HCT116 (cell line): ENCODE measurements at regions not wholly inside any gene's neighbourhood (a gene's known extent, or its start where the extent isn't known, plus 50 kb on each side); places are given as distances from the start of the nearest gene placed in this dataset.

Experiments used
- ATAC-seq: fragments of 200-7000 bp; cut with Tn5 transposase; 2 replicates; pipeline ENCODE4 v1.9.1; 2020; ENCODE audit warnings: mild to moderate bottlenecking, moderate library complexity
- BruUV-seq: library from RNA; stranded (reverse); fragments of 400-500 nt; replicated peaks from 2 replicates; lab custom pipeline; 2021; lab: Mats Ljungman, UMichigan
- CTCF ChIA-PET: fragments of 300-600 bp; sonication (Branson Sonifier 250); formaldehyde crosslinking; loops from one replicate; lab custom pipeline; 2021; ENCODE audit warnings: antibody characterized with exemption; lab: Charles Lee
- POLR2A ChIA-PET: fragments of 300-600, 350-600 bp; sonication (Branson Sonifier 250); formaldehyde crosslinking; loops from one replicate; lab custom pipeline; 2021; ENCODE audit warnings: antibody characterized with exemption; lab: Charles Lee
- RAD21 ChIA-PET, 2 experiments: fragments of 300-600 bp; sonication (Branson Sonifier 250); formaldehyde crosslinking; loops; one replicate each; lab custom pipeline; 2023; ENCODE audit warnings: low total read pairs in 2 of 2; ENCODE audit not compliant: uncharacterized antibody in 2 of 2, unreplicated experiment in 2 of 2, low non-redundant PET in 1 of 2; lab: Charles Lee
- DNase-seq: peaks from one replicate; pipeline ENCODE4 v3.0.0-alpha.2; 2010; ENCODE audit warnings: low read depth, low spot score
- H2AFZ ChIP-seq: fragments of 200-600 bp; shearing (Covaris generic), sonication (generic); 2 replicates; pipeline ENCODE4 v1.6.1; 2017; ENCODE audit warnings: low read depth, mixed run types, mixed read lengths, antibody characterized with exemption, low read length; ENCODE audit not compliant: poor library complexity, severe bottlenecking
- H3K27ac ChIP-seq: 2 replicates; pipeline ENCODE4 v1.5.1; 2012; ENCODE audit warnings: low read depth, low read length
- H3K27me3 ChIP-seq: fragments of 200-600 bp; sonication (generic); 2 replicates; pipeline ENCODE4 v1.6.1; 2016; ENCODE audit warnings: mixed run types, low read length, mixed read lengths; ENCODE audit not compliant: insufficient read depth
- H3K36me3 ChIP-seq, 2 experiments: fragments of 200-500 bp in 1 of 2; fragments of 200-600 bp in 1 of 2; sonication (Bioruptor generic) in 1 of 2; sonication (generic) in 1 of 2; 2 replicates each; pipeline versions ENCODE4 v1.5.1 to v1.6.1; 2014 to 2016; ENCODE audit warnings: low read length in 2 of 2, inconsistent platforms in 1 of 2, mixed read lengths in 1 of 2, mixed run types in 1 of 2; ENCODE audit not compliant: insufficient read depth in 2 of 2, control insufficient read depth in 1 of 2
- H3K4me1 ChIP-seq, 2 experiments: fragments of 200-600 bp in 1 of 2; sonication (generic) in 1 of 2; 2 replicates each; pipeline versions ENCODE4 v1.5.1 to v1.6.1; 2012 to 2017; ENCODE audit warnings: low read length in 2 of 2, inconsistent platforms in 1 of 2, mild to moderate bottlenecking in 1 of 2, mixed read lengths in 1 of 2, mixed run types in 1 of 2, moderate library complexity in 1 of 2; ENCODE audit not compliant: insufficient read depth in 2 of 2, control insufficient read depth in 1 of 2
- H3K4me2 ChIP-seq: fragments of 200-600 bp; sonication (generic); 2 replicates; pipeline ENCODE4 v1.6.1; 2017; ENCODE audit warnings: mixed run types, low read length, mixed read lengths
- H3K4me3 ChIP-seq, 2 experiments: fragments of 200-600 bp in 1 of 2; sonication (generic) in 1 of 2; replicated peaks in 1 of 2; 2 replicates each; pipeline ENCODE4 v1.5.1; 2011 to 2016; ENCODE audit warnings: low read length in 2 of 2, control low read depth in 1 of 2, low read depth in 1 of 2, mild to moderate bottlenecking in 1 of 2, mixed read lengths in 1 of 2, mixed run types in 1 of 2
- H3K79me2 ChIP-seq: fragments of 200-600 bp; sonication (generic); 2 replicates; pipeline ENCODE4 v1.6.1; 2017; ENCODE audit warnings: mild to moderate bottlenecking, mixed run types, low read length, moderate library complexity, mixed read lengths; ENCODE audit not compliant: insufficient read depth
- H3K9ac ChIP-seq: fragments of 200-600 bp; sonication (generic); 2 replicates; pipeline ENCODE4 v1.6.1; 2016; ENCODE audit warnings: low read length, mixed read lengths
- H3K9me2 ChIP-seq: fragments of 200-600 bp; sonication (generic), shearing (Covaris generic); 2 replicates; pipeline ENCODE4 v1.6.1; 2017; ENCODE audit warnings: mixed run types, mild to moderate bottlenecking, moderate library complexity; ENCODE audit not compliant: insufficient read depth
- H3K9me3 ChIP-seq, 2 experiments: fragments of 200-500 bp in 1 of 2; fragments of 200-600 bp in 1 of 2; sonication (Bioruptor generic) in 1 of 2; sonication (generic) in 1 of 2; 2 replicates each; pipeline ENCODE4 v1.6.1; 2014 to 2017; ENCODE audit warnings: low read length in 2 of 2, mixed read lengths in 2 of 2, inconsistent platforms in 1 of 2, low read depth in 1 of 2, mild to moderate bottlenecking in 1 of 2, mixed run types in 1 of 2, moderate library complexity in 1 of 2; ENCODE audit not compliant: control insufficient read depth in 1 of 2, insufficient read depth in 1 of 2
- H4K20me1 ChIP-seq: fragments of 200-600 bp; sonication (generic), shearing (Covaris generic); 2 replicates; pipeline ENCODE4 v1.6.1; 2017; ENCODE audit warnings: mixed run types, mild to moderate bottlenecking, moderate library complexity; ENCODE audit not compliant: insufficient read depth
- CBX3 ChIP-seq: IDR thresholded peaks from 2 replicates; pipeline ENCODE4 v1.6.1; 2012; ENCODE audit warnings: low read depth
- CEBPB ChIP-seq: IDR thresholded peaks from 2 replicates; pipeline ENCODE4 v1.6.1; 2012; ENCODE audit warnings: low read depth
- EZH2phosphoT487 ChIP-seq: fragments of 200-600 bp; IDR thresholded peaks from 2 replicates; pipeline ENCODE4 v1.6.1; 2018; ENCODE audit warnings: antibody characterized with exemption, borderline replicate concordance
- JUND ChIP-seq: IDR thresholded peaks from 2 replicates; pipeline ENCODE4 v1.6.1; 2012
- POLR2A ChIP-seq: IDR thresholded peaks from 2 replicates; pipeline ENCODE4 v1.7.0; 2011; ENCODE audit warnings: borderline replicate concordance; ENCODE audit not compliant: insufficient read depth, insufficient read length; ENCODE audit errors: extremely low read depth
- POLR2AphosphoS5 ChIP-seq: IDR thresholded peaks from 2 replicates; pipeline ENCODE4 v1.6.1; 2011; ENCODE audit warnings: mild to moderate bottlenecking, low read depth, low read length, moderate library complexity
- RAD21 ChIP-seq: IDR thresholded peaks from 2 replicates; pipeline ENCODE4 v1.6.1; 2012; ENCODE audit warnings: low read depth, mild to moderate bottlenecking
- SIN3A ChIP-seq: IDR thresholded peaks from 2 replicates; pipeline ENCODE4 v1.6.1; 2012; ENCODE audit warnings: low read depth
- SP1 ChIP-seq: IDR thresholded peaks from 2 replicates; pipeline ENCODE4 v1.6.1; 2012; ENCODE audit warnings: low read depth
- YY1 ChIP-seq: IDR thresholded peaks from 2 replicates; pipeline ENCODE4 v1.6.1; 2011; ENCODE audit warnings: low read length, low read depth, moderate library complexity, mild to moderate bottlenecking; ENCODE audit not compliant: insufficient replicate concordance; ENCODE audit errors: extremely low read depth
- ZFX ChIP-seq: fragments of 450-650 bp; IDR thresholded peaks from 2 replicates; pipeline ENCODE4 v1.6.1; 2017
- intact Hi-C: fragments of 100-400 bp; cut with micrococcal nuclease; formaldehyde crosslinking; loops from 2 replicates; pipeline ENCODE4 v1.10.0; 2022
- TF ChIP-seq, protein P1 (sequence below): IDR thresholded peaks from 2 replicates; pipeline ENCODE4 v1.6.1; 2011; ENCODE audit warnings: mild to moderate bottlenecking, low read length, moderate library complexity; ENCODE audit not compliant: insufficient replicate concordance; ENCODE audit errors: extremely low read depth
- TF ChIP-seq, protein P2 (sequence below): IDR thresholded peaks from 2 replicates; pipeline ENCODE4 v1.6.1; 2012
- TF ChIP-seq, protein P3 (sequence below): IDR thresholded peaks from 2 replicates; pipeline ENCODE4 v1.6.1; 2012; ENCODE audit warnings: low read depth
- TF ChIP-seq, protein P4 (sequence below): IDR thresholded peaks from 2 replicates; pipeline ENCODE4 v1.6.1; 2012

DNA sequence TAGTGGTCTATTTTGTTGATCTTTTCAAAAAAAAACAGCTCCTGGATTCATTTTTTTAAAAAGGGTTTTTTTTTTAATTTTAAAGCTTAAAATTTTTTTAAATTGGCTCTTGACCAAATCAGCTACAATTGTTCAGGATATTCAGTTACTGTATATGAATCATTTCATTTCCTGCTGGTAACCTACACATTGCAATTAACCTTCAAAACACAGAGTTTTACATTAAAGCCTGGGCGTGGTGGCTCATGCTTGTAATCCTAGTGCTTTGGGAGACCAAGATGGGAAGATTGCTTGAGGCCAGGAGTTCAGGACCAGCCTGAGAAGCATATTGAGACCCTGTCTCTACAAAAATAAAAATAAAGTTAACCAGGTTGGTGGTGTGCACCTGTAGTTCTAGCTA, 163.4 kb downstream of the ALDH1A2 start:
- Histone ChIP-seq H3K27ac (no peak overlapping the region), H3K9me3 (no peaks in the 10 kb centered on the region), H3K4me3 (no peak overlapping the region), H3K36me3 (no peaks in the 10 kb centered on the region), H3K9me2 (no peaks in the 10 kb centered on the region), H3K79me2 (no peaks in the 10 kb centered on the region), H2AFZ (no peak overlapping the region), H3K4me2 (no peak overlapping the region), H3K4me1 (no peaks in the 10 kb centered on the region), H4K20me1 (no peaks in the 10 kb centered on the region), H3K9ac (no peak overlapping the region), H3K27me3 (no peaks in the 10 kb centered on the region)
- no TSS peak for BruUV-seq
- RAD21 ChIA-PET, result no interaction called here
- CTCF ChIA-PET, result interaction anchor here (1.8 kb wide), 1 partner anchor 41 kb away, joined by 4 read pairs; no protein-coding TSS in a partner anchor
- no peak for DNase-seq
- no peak for TF ChIP-seq EZH2phosphoT487
- no peak for TF ChIP-seq POLR2AphosphoS5
- no peak for TF ChIP-seq CBX3
- no peak for TF ChIP-seq POLR2A
- no peak for TF ChIP-seq SIN3A
- TF ChIP-seq, protein P1, sequence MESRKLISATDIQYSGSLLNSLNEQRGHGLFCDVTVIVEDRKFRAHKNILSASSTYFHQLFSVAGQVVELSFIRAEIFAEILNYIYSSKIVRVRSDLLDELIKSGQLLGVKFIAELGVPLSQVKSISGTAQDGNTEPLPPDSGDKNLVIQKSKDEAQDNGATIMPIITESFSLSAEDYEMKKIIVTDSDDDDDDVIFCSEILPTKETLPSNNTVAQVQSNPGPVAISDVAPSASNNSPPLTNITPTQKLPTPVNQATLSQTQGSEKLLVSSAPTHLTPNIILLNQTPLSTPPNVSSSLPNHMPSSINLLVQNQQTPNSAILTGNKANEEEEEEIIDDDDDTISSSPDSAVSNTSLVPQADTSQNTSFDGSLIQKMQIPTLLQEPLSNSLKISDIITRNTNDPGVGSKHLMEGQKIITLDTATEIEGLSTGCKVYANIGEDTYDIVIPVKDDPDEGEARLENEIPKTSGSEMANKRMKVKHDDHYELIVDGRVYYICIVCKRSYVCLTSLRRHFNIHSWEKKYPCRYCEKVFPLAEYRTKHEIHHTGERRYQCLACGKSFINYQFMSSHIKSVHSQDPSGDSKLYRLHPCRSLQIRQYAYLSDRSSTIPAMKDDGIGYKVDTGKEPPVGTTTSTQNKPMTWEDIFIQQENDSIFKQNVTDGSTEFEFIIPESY, result no peak
- no peak for TF ChIP-seq RAD21
- TF ChIP-seq JUND, result no peak
- no peak for TF ChIP-seq SP1
- TF ChIP-seq, protein P2, sequence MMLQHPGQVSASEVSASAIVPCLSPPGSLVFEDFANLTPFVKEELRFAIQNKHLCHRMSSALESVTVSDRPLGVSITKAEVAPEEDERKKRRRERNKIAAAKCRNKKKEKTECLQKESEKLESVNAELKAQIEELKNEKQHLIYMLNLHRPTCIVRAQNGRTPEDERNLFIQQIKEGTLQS, result no peak
- no peak for TF ChIP-seq ZFX
- no peak for TF ChIP-seq YY1
- TF ChIP-seq, protein P3, sequence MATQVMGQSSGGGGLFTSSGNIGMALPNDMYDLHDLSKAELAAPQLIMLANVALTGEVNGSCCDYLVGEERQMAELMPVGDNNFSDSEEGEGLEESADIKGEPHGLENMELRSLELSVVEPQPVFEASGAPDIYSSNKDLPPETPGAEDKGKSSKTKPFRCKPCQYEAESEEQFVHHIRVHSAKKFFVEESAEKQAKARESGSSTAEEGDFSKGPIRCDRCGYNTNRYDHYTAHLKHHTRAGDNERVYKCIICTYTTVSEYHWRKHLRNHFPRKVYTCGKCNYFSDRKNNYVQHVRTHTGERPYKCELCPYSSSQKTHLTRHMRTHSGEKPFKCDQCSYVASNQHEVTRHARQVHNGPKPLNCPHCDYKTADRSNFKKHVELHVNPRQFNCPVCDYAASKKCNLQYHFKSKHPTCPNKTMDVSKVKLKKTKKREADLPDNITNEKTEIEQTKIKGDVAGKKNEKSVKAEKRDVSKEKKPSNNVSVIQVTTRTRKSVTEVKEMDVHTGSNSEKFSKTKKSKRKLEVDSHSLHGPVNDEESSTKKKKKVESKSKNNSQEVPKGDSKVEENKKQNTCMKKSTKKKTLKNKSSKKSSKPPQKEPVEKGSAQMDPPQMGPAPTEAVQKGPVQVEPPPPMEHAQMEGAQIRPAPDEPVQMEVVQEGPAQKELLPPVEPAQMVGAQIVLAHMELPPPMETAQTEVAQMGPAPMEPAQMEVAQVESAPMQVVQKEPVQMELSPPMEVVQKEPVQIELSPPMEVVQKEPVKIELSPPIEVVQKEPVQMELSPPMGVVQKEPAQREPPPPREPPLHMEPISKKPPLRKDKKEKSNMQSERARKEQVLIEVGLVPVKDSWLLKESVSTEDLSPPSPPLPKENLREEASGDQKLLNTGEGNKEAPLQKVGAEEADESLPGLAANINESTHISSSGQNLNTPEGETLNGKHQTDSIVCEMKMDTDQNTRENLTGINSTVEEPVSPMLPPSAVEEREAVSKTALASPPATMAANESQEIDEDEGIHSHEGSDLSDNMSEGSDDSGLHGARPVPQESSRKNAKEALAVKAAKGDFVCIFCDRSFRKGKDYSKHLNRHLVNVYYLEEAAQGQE, result no peak
- no peak for TF ChIP-seq CEBPB
- TF ChIP-seq, protein P4, sequence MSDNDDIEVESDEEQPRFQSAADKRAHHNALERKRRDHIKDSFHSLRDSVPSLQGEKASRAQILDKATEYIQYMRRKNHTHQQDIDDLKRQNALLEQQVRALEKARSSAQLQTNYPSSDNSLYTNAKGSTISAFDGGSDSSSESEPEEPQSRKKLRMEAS, result no peak
- POLR2A ChIA-PET, result no interaction called here
- intact Hi-C loops, result no loop called here
- no peak for ATAC-seq
